Endodermal cell (in vitro differentiated cells): ENCODE measurements at regions not wholly inside any gene's neighbourhood (a gene's known extent, or its start where the extent isn't known, plus 50 kb on each side); places are given as distances from the start of the nearest gene placed in this dataset.
A peak's percentile ranks its signal among the peaks of the same experiment; 100 is the strongest.
"Not testable (repeated sequence)": the region's sequence is repeated elsewhere in the genome, so short reads cannot be mapped to it uniquely, and the experiment has no call there.

ENCODE experiments used
- DNase-seq: peaks from one replicate; pipeline ENCODE4 v3.0.0-alpha.2; 2017
- H3K27ac ChIP-seq: 2 replicates; pipeline ENCODE4 v1.5.1; 2013; ENCODE audit warnings: mild to moderate bottlenecking, low read depth, low read length, moderate library complexity
- H3K27me3 ChIP-seq: 2 replicates; pipeline ENCODE4 v1.6.1; 2013; ENCODE audit warnings: mild to moderate bottlenecking, low read length, moderate library complexity; ENCODE audit not compliant: insufficient read depth, control insufficient read depth, poor library complexity, severe bottlenecking
- H3K36me3 ChIP-seq: 2 replicates; pipeline ENCODE4 v1.7.0; 2013; ENCODE audit warnings: mild to moderate bottlenecking, low read length, moderate library complexity; ENCODE audit not compliant: control insufficient read depth, insufficient read depth
- H3K4me1 ChIP-seq: one replicate; pipeline ENCODE4 v1.7.0; 2013; ENCODE audit warnings: low read length; ENCODE audit not compliant: control insufficient read depth, insufficient read depth
- H3K4me3 ChIP-seq: 2 replicates; pipeline ENCODE4 v1.5.1; 2013; ENCODE audit warnings: mild to moderate bottlenecking, low read length, moderate library complexity
- H3K9ac ChIP-seq: 2 replicates; pipeline ENCODE4 v1.6.1; 2013; ENCODE audit warnings: mild to moderate bottlenecking, low read length, moderate library complexity; ENCODE audit not compliant: poor library complexity, severe bottlenecking; ENCODE audit errors: extremely low read depth
- H3K9me3 ChIP-seq: 2 replicates; pipeline ENCODE4 v1.6.1; 2013; ENCODE audit warnings: mild to moderate bottlenecking, low read length, moderate library complexity; ENCODE audit not compliant: control insufficient read depth
- H3K27ac Mint-ChIP-seq: 2 replicates; pipeline ENCODE4 v1.8.0; 2020; ENCODE audit warnings: mixed read lengths
- H3K27me3 Mint-ChIP-seq: 2 replicates; pipeline ENCODE4 v1.8.0; 2021; ENCODE audit warnings: mild to moderate bottlenecking, mixed read lengths; ENCODE audit not compliant: insufficient read depth
- H3K36me3 Mint-ChIP-seq: 2 replicates; pipeline ENCODE4 v1.8.0; 2020; ENCODE audit warnings: low read depth, mixed read lengths
- H3K4me1 Mint-ChIP-seq: 2 replicates; pipeline ENCODE4 v1.8.0; 2020; ENCODE audit warnings: mixed read lengths
- H3K4me3 Mint-ChIP-seq: 2 replicates; pipeline ENCODE4 v1.8.0; 2020; ENCODE audit warnings: mild to moderate bottlenecking, moderate library complexity, mixed read lengths
- H3K9me3 Mint-ChIP-seq: 2 replicates; pipeline ENCODE4 v1.8.0; 2020; ENCODE audit warnings: mild to moderate bottlenecking, mixed read lengths
- WGBS, 2 experiments: methylation state at CpG; one replicate each; pipeline versions ENCODE4 v1.1.5 to v1.1.7; 2013; ENCODE audit warnings: missing lambda C conversion rate in 2 of 2, mixed read lengths in 1 of 2; ENCODE audit not compliant: insufficient coverage in 1 of 2, insufficient read length in 1 of 2; 5-methylcytosine and 5-hydroxymethylcytosine counted together
- TF ChIP-seq, protein P1 (sequence below): fragments of 200-600 bp; sonication (generic); conservative IDR thresholded peaks from 2 replicates; pipeline ENCODE4 v1.5.0; 2021; ENCODE audit warnings: antibody characterized with exemption, mild to moderate bottlenecking

GRCh38 chr4:31791666-31792065 is 1071.5 kb downstream of the PCDH7 start:
- Mint-ChIP-seq H3K36me3 (no peaks in the 10 kb centered on the region), H3K9me3 (no peaks in the 10 kb centered on the region), H3K4me1 (peaks cover 19% of the 10 kb centered on the region), H3K4me3 (no peak overlapping the region), H3K27ac (no peak overlapping the region), H3K27me3 (peaks cover 3% of the 10 kb centered on the region)
- Histone ChIP-seq H3K9me3 (no peaks in the 10 kb centered on the region), H3K9ac (no peak overlapping the region), H3K27me3 (no peaks in the 10 kb centered on the region), H3K36me3 (no peaks in the 10 kb centered on the region), H3K4me3 (no peak overlapping the region), H3K4me1 (peaks cover 4% of the 10 kb centered on the region), H3K27ac (no peak overlapping the region)
- 50 to 94% methylated on average over 1 of the region's 1 CpG for WGBS, 2 experiments
- no peak for DNase-seq
- TF ChIP-seq, protein P1, sequence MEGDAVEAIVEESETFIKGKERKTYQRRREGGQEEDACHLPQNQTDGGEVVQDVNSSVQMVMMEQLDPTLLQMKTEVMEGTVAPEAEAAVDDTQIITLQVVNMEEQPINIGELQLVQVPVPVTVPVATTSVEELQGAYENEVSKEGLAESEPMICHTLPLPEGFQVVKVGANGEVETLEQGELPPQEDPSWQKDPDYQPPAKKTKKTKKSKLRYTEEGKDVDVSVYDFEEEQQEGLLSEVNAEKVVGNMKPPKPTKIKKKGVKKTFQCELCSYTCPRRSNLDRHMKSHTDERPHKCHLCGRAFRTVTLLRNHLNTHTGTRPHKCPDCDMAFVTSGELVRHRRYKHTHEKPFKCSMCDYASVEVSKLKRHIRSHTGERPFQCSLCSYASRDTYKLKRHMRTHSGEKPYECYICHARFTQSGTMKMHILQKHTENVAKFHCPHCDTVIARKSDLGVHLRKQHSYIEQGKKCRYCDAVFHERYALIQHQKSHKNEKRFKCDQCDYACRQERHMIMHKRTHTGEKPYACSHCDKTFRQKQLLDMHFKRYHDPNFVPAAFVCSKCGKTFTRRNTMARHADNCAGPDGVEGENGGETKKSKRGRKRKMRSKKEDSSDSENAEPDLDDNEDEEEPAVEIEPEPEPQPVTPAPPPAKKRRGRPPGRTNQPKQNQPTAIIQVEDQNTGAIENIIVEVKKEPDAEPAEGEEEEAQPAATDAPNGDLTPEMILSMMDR = no peak

DNA sequence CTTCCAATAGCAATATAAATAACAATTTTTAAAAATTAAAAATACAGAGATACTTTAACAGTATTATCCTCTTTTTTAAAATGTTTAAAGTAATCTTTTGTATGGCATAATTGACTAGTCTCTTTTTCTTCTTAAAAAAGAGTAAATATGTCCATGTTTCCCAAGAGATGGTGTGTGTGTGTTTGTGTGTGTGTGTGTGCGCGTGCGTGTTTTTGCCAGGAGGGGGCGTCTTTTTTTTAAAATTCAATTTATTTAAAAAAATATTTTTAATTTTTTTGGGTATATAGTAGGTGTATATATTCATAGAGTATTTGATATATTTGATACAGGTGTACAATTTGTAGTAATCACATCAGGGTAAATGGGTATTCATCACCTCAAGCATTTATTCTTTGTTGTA is 1073.7 kb downstream of the PCDH7 start:
- H3K36me3 Mint-ChIP-seq = no peaks in the 10 kb centered on the region
- no peak overlapping the region for H3K4me3 ChIP-seq
- TF ChIP-seq, protein P1 = peak; percentile 75
- no peaks in the 10 kb centered on the region for H3K36me3 ChIP-seq
- DNase-seq = no peak
- no peak overlapping the region for H3K4me3 Mint-ChIP-seq
- H3K4me1 Mint-ChIP-seq = peaks cover 7% of the 10 kb centered on the region
- no peak overlapping the region for H3K27ac ChIP-seq
- H3K27me3 ChIP-seq = no peaks in the 10 kb centered on the region
- no peak overlapping the region for H3K9ac ChIP-seq
- peaks cover 3% of the 10 kb centered on the region for H3K27me3 Mint-ChIP-seq
- no peaks in the 10 kb centered on the region for H3K9me3 ChIP-seq
- no peaks in the 10 kb centered on the region for H3K4me1 ChIP-seq
- no peak overlapping the region for H3K27ac Mint-ChIP-seq
- no CpG with 5 or more reads among the region's 4 CpGs for WGBS, 2 experiments
- H3K9me3 Mint-ChIP-seq = no peaks in the 10 kb centered on the region

DNA sequence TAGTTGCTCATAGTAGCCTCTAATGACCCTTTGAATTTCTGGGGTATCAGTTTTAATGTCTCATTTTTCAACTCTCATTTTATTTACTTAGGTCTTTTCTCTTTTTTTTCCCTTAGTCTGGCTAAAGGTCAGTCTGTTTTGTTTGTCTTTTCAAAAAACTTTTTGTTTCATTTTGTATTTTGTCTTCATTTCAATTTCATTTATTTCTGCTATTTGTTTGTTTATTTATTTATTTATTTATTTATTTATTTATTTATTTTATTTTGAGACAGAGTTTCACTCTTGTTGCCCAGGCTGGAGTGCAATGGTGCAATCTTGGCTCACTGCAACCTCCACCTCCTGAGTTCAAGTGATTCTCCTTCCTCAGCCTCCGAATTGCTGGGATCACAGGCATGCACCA is 1076.9 kb downstream of the PCDH7 start:
- not testable (repeated sequence) for H3K36me3 ChIP-seq, H3K4me3 Mint-ChIP-seq, H3K4me3 ChIP-seq, H3K27me3 Mint-ChIP-seq, H3K9me3 ChIP-seq, H3K4me1 ChIP-seq, H3K27ac Mint-ChIP-seq, H3K27me3 ChIP-seq, H3K27ac ChIP-seq, DNase-seq, H3K9ac ChIP-seq, H3K4me1 Mint-ChIP-seq, H3K36me3 Mint-ChIP-seq, H3K9me3 Mint-ChIP-seq
- 94 to 100% methylated on average over 1 of the region's 1 CpG for WGBS, 2 experiments

- Histone ChIP-seq H3K27me3 (no peaks in the 10 kb centered on the region), H3K27ac (no peak overlapping the region), H3K9me3 (no peaks in the 10 kb centered on the region), H3K4me1 (no peaks in the 10 kb centered on the region), H3K36me3 (no peaks in the 10 kb centered on the region), H3K4me3 (no peak overlapping the region), H3K9ac (no peak overlapping the region)
- Mint-ChIP-seq H3K4me1 (peaks cover 3% of the 10 kb centered on the region), H3K27me3 (peaks cover 2% of the 10 kb centered on the region), H3K4me3 (no peak overlapping the region), H3K27ac (no peak overlapping the region), H3K36me3 (no peaks in the 10 kb centered on the region), H3K9me3 (no peaks in the 10 kb centered on the region)
- TF ChIP-seq, protein P1 = no peak
- WGBS, 2 experiments = 80 to 83% methylated on average over 2 to 3 of the region's 3 CpGs
- DNase-seq = no peak
Measured at GRCh38 chr4:31803526-31804195, 1083.5 kb downstream of the PCDH7 start.
